Neural cell (in vitro differentiated cells): ENCODE measurements at regions not wholly inside any gene's neighbourhood (a gene's known extent, or its start where the extent isn't known, plus 50 kb on each side); places are given as distances from the start of the nearest gene placed in this dataset.

ENCODE experiments used
- H2AFZ ChIP-seq: fragments of 200-600, 300-800 bp; sonication (generic), shearing (Covaris generic); 2 replicates; pipeline ENCODE4 v1.6.0; 2014; ENCODE audit warnings: low read depth, mild to moderate bottlenecking, antibody characterized with exemption, low read length, moderate library complexity
- H3F3A ChIP-seq: fragments of 200-600 bp; shearing (Covaris generic); 2 replicates; pipeline ENCODE4 v1.6.1; 2016; ENCODE audit warnings: mild to moderate bottlenecking, moderate library complexity, mixed read lengths, antibody characterized with exemption, low read length; ENCODE audit not compliant: insufficient read depth, poor library complexity, severe bottlenecking
- H3K27ac ChIP-seq: fragments of 200-600, 300-800 bp; sonication (generic), shearing (Covaris generic); 2 replicates; pipeline ENCODE4 v1.5.1; 2014; ENCODE audit warnings: mild to moderate bottlenecking, low read length, moderate library complexity
- H3K27me3 ChIP-seq: fragments of 300-800, 200-600 bp; sonication (generic), shearing (Covaris generic); 2 replicates; pipeline ENCODE4 v1.6.0; 2014; ENCODE audit warnings: mild to moderate bottlenecking, low read depth, low read length, moderate library complexity; ENCODE audit not compliant: insufficient read depth
- H3K36me3 ChIP-seq: fragments of 300-800, 200-600 bp; sonication (generic), shearing (Covaris generic); 2 replicates; pipeline ENCODE4 v1.5.1; 2014; ENCODE audit warnings: mild to moderate bottlenecking, antibody characterized with exemption, low read length, moderate library complexity; ENCODE audit not compliant: insufficient read depth
- H3K4me2 ChIP-seq: fragments of 300-800, 200-600 bp; sonication (generic), shearing (Covaris generic); 2 replicates; pipeline ENCODE4 v1.6.0; 2014; ENCODE audit warnings: mild to moderate bottlenecking, low read length
- H3K4me3 ChIP-seq: fragments of 300-800, 200-600 bp; sonication (generic), shearing (Covaris generic); 2 replicates; pipeline ENCODE4 v1.5.1; 2014; ENCODE audit warnings: mild to moderate bottlenecking, low read length, moderate library complexity
- H3K79me2 ChIP-seq: fragments of 200-600 bp; shearing (Covaris generic); replicated peaks from 2 replicates; pipeline ENCODE4 v1.6.0; 2014; ENCODE audit warnings: mild to moderate bottlenecking, low read length, moderate library complexity; ENCODE audit not compliant: insufficient read depth
- H3K9ac ChIP-seq: fragments of 300-800, 200-600 bp; sonication (generic), shearing (Covaris generic); 2 replicates; pipeline ENCODE4 v1.6.1; 2016; ENCODE audit warnings: mild to moderate bottlenecking, low read length, mixed read lengths
- H3K9me2 ChIP-seq: fragments of 200-600 bp; shearing (Covaris generic); 2 replicates; pipeline ENCODE4 v1.6.1; 2016; ENCODE audit warnings: mild to moderate bottlenecking, low read length, mixed read lengths; ENCODE audit not compliant: insufficient read depth
- H3K9me3 ChIP-seq: fragments of 200-600, 300-800 bp; sonication (generic), shearing (Covaris generic); 2 replicates; pipeline ENCODE4 v1.6.1; 2016; ENCODE audit warnings: mild to moderate bottlenecking, mixed run types, low read length, moderate library complexity, mixed read lengths
- H4K20me1 ChIP-seq: fragments of 200-600 bp; shearing (Covaris generic); 2 replicates; pipeline ENCODE4 v1.6.1; 2016; ENCODE audit warnings: mild to moderate bottlenecking, mixed run types; ENCODE audit not compliant: insufficient read depth
- CTCF ChIP-seq: fragments of 450-650 bp; IDR thresholded peaks from 2 replicates; pipeline ENCODE4 v1.5.1; 2014; ENCODE audit warnings: antibody characterized with exemption, mild to moderate bottlenecking, moderate library complexity; ENCODE audit not compliant: poor library complexity, severe bottlenecking
- EP300 ChIP-seq: fragments of 450-650 bp; conservative IDR thresholded peaks from 2 replicates; pipeline ENCODE4 v1.6.1; 2014; ENCODE audit warnings: antibody characterized with exemption, mild to moderate bottlenecking, moderate library complexity; ENCODE audit not compliant: poor library complexity, severe bottlenecking
- EZH2 ChIP-seq: fragments of 200-600, 300-800 bp; shearing (Covaris generic), sonication (generic); IDR thresholded peaks from 2 replicates; pipeline ENCODE4 v1.6.1; 2014; ENCODE audit warnings: antibody characterized with exemption, low read length, borderline replicate concordance, mild to moderate bottlenecking; ENCODE audit not compliant: insufficient read depth, poor library complexity, severe bottlenecking
- MXI1 ChIP-seq: fragments of 450-650 bp; conservative IDR thresholded peaks from 2 replicates; pipeline ENCODE4 v1.6.1; 2014; ENCODE audit warnings: antibody characterized with exemption, mild to moderate bottlenecking; ENCODE audit not compliant: poor library complexity, severe bottlenecking
- POLR2AphosphoS5 ChIP-seq: IDR thresholded peaks from 2 replicates; pipeline ENCODE4 v1.6.1; 2012
- RAD21 ChIP-seq: fragments of 450-650 bp; conservative IDR thresholded peaks from 2 replicates; pipeline ENCODE4 v1.6.1; 2014; ENCODE audit warnings: antibody characterized with exemption, mild to moderate bottlenecking, moderate library complexity
- REST ChIP-seq: IDR thresholded peaks from 2 replicates; pipeline ENCODE4 v1.6.1; 2012; ENCODE audit warnings: borderline replicate concordance
- SMC3 ChIP-seq: fragments of 450-650 bp; conservative IDR thresholded peaks from 2 replicates; pipeline ENCODE4 v1.6.1; 2014; ENCODE audit warnings: antibody characterized with exemption, mild to moderate bottlenecking, moderate library complexity; ENCODE audit not compliant: poor library complexity
- TAF1 ChIP-seq: IDR thresholded peaks from 2 replicates; pipeline ENCODE4 v1.6.1; 2012; ENCODE audit warnings: low read depth

- Histone ChIP-seq H3K9me3 (no peaks in the 10 kb centered on the region), H3K9ac (no peak overlapping the region), H4K20me1 (no peaks in the 10 kb centered on the region), H3F3A (no peaks in the 10 kb centered on the region), H3K4me3 (no peak overlapping the region), H3K36me3 (no peaks in the 10 kb centered on the region), H3K27me3 (peaks cover 9% of the 10 kb centered on the region), H2AFZ (no peak overlapping the region), H3K4me2 (no peak overlapping the region), H3K27ac (no peak overlapping the region), H3K9me2 (no peaks in the 10 kb centered on the region), H3K79me2 (no peaks in the 10 kb centered on the region)
- TF ChIP-seq REST (no peak), TAF1 (no peak), RAD21 (peak; percentile 67), POLR2AphosphoS5 (no peak), CTCF (peak; percentile 73), MXI1 (no peak), SMC3 (peak; percentile 78)
Observed at GRCh38 chr11:69918938-69919650, 99.9 kb upstream of the FGF3 start.

- Histone ChIP-seq H3K79me2 (no peaks in the 10 kb centered on the region), H4K20me1 (no peaks in the 10 kb centered on the region), H2AFZ (no peak overlapping the region), H3K9me2 (no peaks in the 10 kb centered on the region), H3F3A (no peaks in the 10 kb centered on the region), H3K9me3 (no peaks in the 10 kb centered on the region), H3K4me2 (no peak overlapping the region), H3K36me3 (no peaks in the 10 kb centered on the region), H3K4me3 (no peak overlapping the region), H3K27ac (no peak overlapping the region), H3K27me3 (peaks cover 9% of the 10 kb centered on the region), H3K9ac (no peak overlapping the region)
- TF ChIP-seq SMC3 (no peak), EZH2 (no peak), MXI1 (no peak), EP300 (no peak), RAD21 (no peak), TAF1 (no peak), POLR2AphosphoS5 (no peak), CTCF (no peak), REST (no peak)
Observed at GRCh38 chr11:69919659-69920344, 100.6 kb upstream of the FGF3 start.
